K562 (cell line): ENCODE measurements at regions not wholly inside any gene's neighbourhood (a gene's known extent, or its start where the extent isn't known, plus 50 kb on each side); places are given as distances from the start of the nearest gene placed in this dataset.

ENCODE experiments used
- CHD1 ChIP-seq: fragments of 200-600 bp; sonication (generic); IDR thresholded peaks from one replicate; pipeline ENCODE4 v1.6.1; 2012; ENCODE audit warnings: mild to moderate bottlenecking, moderate library complexity, low read length, inconsistent platforms
- GABPB1 ChIP-seq: sonication (generic); formaldehyde crosslinking; IDR thresholded peaks from 2 replicates; pipeline ENCODE4 v1.8.0; 2022; ENCODE audit warnings: mild to moderate bottlenecking, missing genetic modification reagents
- LEF1 ChIP-seq: fragments of 450-650 bp; IDR thresholded peaks from 2 replicates; pipeline ENCODE4 v1.6.1; 2016; ENCODE audit warnings: mild to moderate bottlenecking
- ZBTB34 ChIP-seq: fragments of 250-450 bp; sonication (Bioruptor Pico); IDR thresholded peaks from 2 replicates; pipeline ENCODE4 v1.8.0; 2021; ENCODE audit warnings: mild to moderate bottlenecking, moderate library complexity
- ZC3H4 ChIP-seq: sonication (generic); formaldehyde crosslinking; IDR thresholded peaks from 2 replicates; pipeline ENCODE4 v1.9.0; 2021; ENCODE audit warnings: missing genetic modification reagents, borderline replicate concordance
- ZNF655 ChIP-seq: fragments of 250-450 bp; sonication (Bioruptor Pico); IDR thresholded peaks from 2 replicates; pipeline ENCODE4 v1.5.0; 2021
- TF ChIP-seq, protein P1 (sequence below): sonication (generic); formaldehyde crosslinking; IDR thresholded peaks from 2 replicates; pipeline ENCODE4 v1.8.1; 2023; ENCODE audit warnings: mild to moderate bottlenecking, missing genetic modification reagents
- TF ChIP-seq, protein P2 (sequence below): fragments of 150-350 bp; IDR thresholded peaks from 2 replicates; pipeline ENCODE4 v1.6.1; 2014; ENCODE audit warnings: low read depth, mild to moderate bottlenecking, low read length, borderline replicate concordance

DNA sequence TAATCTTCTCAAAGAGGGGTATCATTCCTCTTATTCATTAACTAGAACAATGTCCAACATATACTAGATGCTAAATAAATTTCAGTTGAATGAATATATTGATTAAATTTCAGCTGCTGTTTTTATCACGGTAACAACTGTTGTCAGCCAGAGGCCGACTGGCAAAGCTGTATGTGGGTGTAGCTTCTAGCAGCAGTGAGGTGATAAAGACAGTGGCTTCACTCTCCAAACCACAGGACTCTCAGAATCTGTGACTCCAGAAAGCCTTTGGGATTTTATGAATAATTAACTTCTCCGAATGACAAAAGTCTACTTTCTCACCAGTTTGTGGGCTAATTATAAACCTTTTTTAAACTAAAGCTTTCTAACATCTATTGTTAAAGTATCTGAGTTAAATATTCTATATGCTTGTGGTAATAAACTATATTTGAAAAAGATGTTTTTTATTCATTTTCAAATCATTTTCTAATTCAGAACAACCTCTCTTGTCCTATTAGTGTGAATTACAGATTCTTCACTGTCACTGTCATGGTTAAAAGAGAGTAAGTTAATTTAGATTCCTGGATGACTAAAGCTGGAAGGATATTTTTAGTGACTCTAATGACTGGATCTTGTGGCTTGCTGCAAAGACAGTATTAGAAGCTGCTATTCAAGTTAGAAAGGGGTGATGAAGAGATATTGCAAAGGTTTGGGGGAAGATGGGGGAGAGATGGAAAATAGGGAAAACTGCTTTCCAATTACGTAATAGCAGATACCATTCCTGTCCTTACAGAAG lies 796.4 kb upstream of the ARPP21 start (continued):
- TF ChIP-seq, protein P1, sequence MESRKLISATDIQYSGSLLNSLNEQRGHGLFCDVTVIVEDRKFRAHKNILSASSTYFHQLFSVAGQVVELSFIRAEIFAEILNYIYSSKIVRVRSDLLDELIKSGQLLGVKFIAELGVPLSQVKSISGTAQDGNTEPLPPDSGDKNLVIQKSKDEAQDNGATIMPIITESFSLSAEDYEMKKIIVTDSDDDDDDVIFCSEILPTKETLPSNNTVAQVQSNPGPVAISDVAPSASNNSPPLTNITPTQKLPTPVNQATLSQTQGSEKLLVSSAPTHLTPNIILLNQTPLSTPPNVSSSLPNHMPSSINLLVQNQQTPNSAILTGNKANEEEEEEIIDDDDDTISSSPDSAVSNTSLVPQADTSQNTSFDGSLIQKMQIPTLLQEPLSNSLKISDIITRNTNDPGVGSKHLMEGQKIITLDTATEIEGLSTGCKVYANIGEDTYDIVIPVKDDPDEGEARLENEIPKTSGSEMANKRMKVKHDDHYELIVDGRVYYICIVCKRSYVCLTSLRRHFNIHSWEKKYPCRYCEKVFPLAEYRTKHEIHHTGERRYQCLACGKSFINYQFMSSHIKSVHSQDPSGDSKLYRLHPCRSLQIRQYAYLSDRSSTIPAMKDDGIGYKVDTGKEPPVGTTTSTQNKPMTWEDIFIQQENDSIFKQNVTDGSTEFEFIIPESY (CRISPR knock-in tag) = no peak
- TF ChIP-seq LEF1 (no peak), CHD1 (no peak), ZC3H4 (CRISPR knock-in tag) (no peak), ZBTB34 (CRISPR knock-in tag) (no peak), GABPB1 (CRISPR knock-in tag) (no peak), ZNF655 (CRISPR knock-in tag) (no peak)
- TF ChIP-seq, protein P2, sequence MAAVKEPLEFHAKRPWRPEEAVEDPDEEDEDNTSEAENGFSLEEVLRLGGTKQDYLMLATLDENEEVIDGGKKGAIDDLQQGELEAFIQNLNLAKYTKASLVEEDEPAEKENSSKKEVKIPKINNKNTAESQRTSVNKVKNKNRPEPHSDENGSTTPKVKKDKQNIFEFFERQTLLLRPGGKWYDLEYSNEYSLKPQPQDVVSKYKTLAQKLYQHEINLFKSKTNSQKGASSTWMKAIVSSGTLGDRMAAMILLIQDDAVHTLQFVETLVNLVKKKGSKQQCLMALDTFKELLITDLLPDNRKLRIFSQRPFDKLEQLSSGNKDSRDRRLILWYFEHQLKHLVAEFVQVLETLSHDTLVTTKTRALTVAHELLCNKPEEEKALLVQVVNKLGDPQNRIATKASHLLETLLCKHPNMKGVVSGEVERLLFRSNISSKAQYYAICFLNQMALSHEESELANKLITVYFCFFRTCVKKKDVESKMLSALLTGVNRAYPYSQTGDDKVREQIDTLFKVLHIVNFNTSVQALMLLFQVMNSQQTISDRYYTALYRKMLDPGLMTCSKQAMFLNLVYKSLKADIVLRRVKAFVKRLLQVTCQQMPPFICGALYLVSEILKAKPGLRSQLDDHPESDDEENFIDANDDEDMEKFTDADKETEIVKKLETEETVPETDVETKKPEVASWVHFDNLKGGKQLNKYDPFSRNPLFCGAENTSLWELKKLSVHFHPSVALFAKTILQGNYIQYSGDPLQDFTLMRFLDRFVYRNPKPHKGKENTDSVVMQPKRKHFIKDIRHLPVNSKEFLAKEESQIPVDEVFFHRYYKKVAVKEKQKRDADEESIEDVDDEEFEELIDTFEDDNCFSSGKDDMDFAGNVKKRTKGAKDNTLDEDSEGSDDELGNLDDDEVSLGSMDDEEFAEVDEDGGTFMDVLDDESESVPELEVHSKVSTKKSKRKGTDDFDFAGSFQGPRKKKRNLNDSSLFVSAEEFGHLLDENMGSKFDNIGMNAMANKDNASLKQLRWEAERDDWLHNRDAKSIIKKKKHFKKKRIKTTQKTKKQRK = no peak
